ENCODE measurements at regions not wholly inside any gene's neighbourhood (a gene's known extent, or its start where the extent isn't known, plus 50 kb on each side); places are given as distances from the start of the nearest gene placed in this dataset.

GRCh38 chr3:164890061-164890460 is 188.2 kb downstream of the SI start:
- TF ChIP-seq POLR2A (IDR thresholded peaks at IDR 0.05) (no peak), CTCF (IDR thresholded peaks at IDR 0.05 in 4 of 5, conservative IDR thresholded peaks at IDR 0.05 in 1 of 5) (no peak)

Data from gastrocnemius medialis (tissue), 4 donors.